GM13976 (cell line): ENCODE measurements at regions not wholly inside any gene's neighbourhood (a gene's known extent, or its start where the extent isn't known, plus 50 kb on each side); places are given as distances from the start of the nearest gene placed in this dataset.

Source experiments
- DNase-seq: peaks from one replicate; pipeline ENCODE4 v3.0.0; 2012; ENCODE audit warnings: low spot score
- in situ Hi-C: fragments of 300-500 bp; cut with MboI; formaldehyde crosslinking; loops from one replicate; pipeline ENCODE4 v1.12.0; 2022; ENCODE audit warnings: low sequenced_read_pairs, mixed read lengths, inconsistent platforms; ENCODE audit not compliant: unreplicated experiment
- TF ChIP-seq, protein P1 (sequence below): IDR thresholded peaks from 2 replicates; pipeline ENCODE4 v1.5.1; 2012; ENCODE audit warnings: borderline replicate concordance, mild to moderate bottlenecking; ENCODE audit not compliant: insufficient read depth; ENCODE audit errors: extremely low read depth, missing control alignments, control extremely low read depth

DNA sequence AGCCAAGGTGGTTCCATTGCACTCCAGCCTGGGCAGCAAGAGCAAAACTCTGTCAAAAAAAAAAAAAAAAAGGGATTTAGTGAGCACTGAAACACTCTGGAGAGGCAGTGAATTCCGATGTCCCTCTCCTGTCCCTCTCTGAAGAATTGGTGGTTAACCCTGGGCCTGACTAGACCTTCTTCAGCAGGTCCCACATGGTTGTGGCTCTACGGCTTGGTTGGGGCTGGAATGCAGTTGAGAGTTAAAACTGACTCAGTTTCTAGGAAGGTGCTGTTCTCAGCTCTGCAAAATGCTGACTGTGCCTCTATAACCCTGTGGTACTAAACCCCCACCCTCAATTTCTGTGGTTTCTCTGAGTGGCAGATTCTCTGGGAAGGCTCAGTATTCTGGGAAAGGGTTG, 173.3 kb downstream of the SEC16B start:
- TF ChIP-seq, protein P1, sequence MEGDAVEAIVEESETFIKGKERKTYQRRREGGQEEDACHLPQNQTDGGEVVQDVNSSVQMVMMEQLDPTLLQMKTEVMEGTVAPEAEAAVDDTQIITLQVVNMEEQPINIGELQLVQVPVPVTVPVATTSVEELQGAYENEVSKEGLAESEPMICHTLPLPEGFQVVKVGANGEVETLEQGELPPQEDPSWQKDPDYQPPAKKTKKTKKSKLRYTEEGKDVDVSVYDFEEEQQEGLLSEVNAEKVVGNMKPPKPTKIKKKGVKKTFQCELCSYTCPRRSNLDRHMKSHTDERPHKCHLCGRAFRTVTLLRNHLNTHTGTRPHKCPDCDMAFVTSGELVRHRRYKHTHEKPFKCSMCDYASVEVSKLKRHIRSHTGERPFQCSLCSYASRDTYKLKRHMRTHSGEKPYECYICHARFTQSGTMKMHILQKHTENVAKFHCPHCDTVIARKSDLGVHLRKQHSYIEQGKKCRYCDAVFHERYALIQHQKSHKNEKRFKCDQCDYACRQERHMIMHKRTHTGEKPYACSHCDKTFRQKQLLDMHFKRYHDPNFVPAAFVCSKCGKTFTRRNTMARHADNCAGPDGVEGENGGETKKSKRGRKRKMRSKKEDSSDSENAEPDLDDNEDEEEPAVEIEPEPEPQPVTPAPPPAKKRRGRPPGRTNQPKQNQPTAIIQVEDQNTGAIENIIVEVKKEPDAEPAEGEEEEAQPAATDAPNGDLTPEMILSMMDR: no peak
- in situ Hi-C loops: loop anchor here (25.0 kb wide), 1 partner anchor 909 kb away; no protein-coding TSS in a partner anchor
- no peak for DNase-seq

DNA sequence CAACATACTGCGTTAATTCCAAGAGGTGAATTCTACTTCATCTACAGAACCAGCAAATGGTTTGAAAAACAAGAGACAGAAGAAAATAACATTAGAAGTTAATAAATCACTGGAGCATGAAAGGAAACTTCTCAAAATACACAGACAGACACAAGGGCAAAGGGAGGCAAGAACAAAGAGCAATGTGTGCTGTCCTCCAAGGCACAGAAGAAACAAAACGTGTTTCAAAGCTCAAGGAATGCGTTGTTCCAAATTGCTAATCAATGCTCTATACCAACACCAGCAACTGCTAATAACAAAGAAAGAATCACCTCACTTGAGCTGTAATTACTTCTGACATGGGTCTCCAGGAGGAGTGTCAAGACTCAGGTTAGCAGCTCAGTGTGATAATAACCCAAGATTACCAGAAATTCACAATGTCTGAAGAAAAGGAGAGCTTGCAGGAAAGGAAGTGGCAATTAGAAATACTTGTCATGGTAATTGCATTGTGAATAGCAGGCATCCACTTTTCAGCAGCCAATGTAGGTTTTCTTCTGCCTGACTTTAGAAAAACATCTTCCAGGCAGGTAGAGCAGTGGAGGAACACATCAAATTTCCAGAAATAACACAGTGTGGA, 175.4 kb downstream of the SEC16B start:
- DNase-seq: no peak
- in situ Hi-C loops: loop anchor here (25.0 kb wide), 1 partner anchor 907 kb away; no protein-coding TSS in a partner anchor

DNA sequence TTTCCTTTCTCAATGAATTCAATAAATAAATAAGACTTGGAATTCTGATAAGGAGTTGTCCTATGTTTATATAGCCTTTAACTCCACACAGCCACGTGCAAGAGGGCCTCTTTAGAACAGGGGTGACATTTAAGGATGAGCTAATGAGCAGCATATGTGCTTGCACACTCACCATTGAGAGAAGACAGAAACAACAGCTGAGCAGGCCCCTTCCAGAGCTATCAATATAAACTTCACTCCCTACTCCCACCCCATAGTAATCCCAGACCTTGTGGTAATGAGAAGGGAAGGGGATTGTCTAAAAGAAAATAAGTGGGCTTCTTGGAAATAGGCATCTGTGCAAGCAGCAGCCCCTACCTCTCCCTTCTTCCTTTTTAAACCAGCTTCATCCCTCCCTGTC, 176.0 kb downstream of the SEC16B start:
- in situ Hi-C loops: loop anchor here (25.0 kb wide), 1 partner anchor 907 kb away; no protein-coding TSS in a partner anchor
- no peak for DNase-seq
- TF ChIP-seq, protein P1: no peak

More for the DNA sequence above, 175.4 kb downstream of the SEC16B start:
- TF ChIP-seq, protein P1: no peak

DNA sequence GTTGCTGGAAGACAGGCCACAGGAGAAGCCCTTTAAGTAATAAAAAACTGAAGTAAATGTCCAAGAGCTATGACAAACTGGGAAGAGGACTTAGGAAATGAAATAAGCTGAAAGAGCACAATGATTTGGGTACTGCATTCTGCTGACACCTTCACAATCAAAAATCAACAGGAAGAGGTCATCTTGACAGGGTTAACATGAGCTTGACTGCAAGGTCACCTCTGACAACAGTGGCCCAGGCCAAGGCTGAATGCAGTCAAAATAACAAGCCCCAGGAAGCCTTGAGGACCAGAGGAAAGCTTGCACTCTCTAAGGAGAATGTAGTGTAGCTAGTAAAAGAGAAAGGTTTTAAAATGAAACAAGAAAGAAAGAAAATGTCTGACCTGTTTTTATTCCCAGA, 179.3 kb downstream of the SEC16B start:
- TF ChIP-seq, protein P1: no peak
- DNase-seq: no peak
- in situ Hi-C loops: loop anchor here (25.0 kb wide), 1 partner anchor 903 kb away; no protein-coding TSS in a partner anchor

DNA sequence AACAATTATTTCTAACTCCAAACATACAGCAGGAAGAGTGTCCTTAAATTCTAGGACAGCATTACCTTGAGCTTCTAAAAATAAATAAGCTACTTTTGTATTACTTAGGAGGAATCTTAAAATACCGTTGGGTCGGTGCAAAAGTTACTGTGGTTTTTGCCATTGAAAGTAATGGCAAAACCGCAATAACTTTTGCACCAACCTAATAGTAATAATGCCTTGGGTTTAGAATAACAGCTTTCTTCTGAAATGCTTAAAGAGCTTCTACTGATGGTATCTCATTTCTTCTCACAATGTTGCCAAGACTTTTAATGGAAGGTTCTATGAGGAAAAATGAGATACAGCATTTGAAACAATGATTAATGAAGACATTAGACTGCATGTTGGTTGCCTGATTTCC, 179.9 kb downstream of the SEC16B start:
- no peak for DNase-seq
- TF ChIP-seq, protein P1: no peak
- in situ Hi-C loops: loop anchor here (25.0 kb wide), 1 partner anchor 903 kb away; no protein-coding TSS in a partner anchor

DNA sequence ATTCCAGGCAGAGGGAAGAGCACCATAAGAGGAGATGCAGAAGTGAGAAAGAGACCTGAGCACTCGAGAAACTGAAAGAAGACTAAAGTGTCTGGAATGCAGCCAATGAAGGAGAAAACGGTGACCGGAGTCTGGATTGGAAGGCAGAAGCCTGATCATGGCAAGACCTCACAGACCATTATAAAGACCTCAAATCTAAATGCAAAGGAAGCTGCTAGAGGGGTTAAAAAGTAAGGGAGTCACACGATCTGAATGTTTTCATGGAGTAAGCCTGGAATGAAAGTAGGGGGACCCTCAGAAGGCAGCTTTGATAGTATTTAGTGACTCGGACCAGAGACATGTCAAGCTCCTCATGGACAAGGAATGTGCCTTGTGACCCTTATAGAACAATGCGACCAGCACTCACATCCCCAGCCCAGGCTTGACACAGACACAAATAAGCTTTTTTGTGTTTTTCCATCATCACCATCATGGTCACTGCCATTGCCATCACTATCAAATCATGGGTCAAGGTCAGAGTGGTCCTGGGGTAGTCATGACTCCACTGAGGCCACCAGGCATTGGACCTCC, 183.6 kb downstream of the SEC16B start:
- in situ Hi-C loops: loop anchor here (25.0 kb wide), 1 partner anchor 899 kb away; no protein-coding TSS in a partner anchor
- TF ChIP-seq, protein P1: no peak
- DNase-seq: no peak
